GM19324 (cell line): ENCODE measurements at regions not wholly inside any gene's neighbourhood (a gene's known extent, or its start where the extent isn't known, plus 50 kb on each side); places are given as distances from the start of the nearest gene placed in this dataset.
"Not testable (repeated sequence)": the region's sequence is repeated elsewhere in the genome, so short reads cannot be mapped to it uniquely, and the experiment has no call there.

Source experiments
- ATAC-seq: cut with Tn5 transposase; IDR thresholded peaks from one replicate; pipeline ENCODE4 v1.9.1; 2021; ENCODE audit warnings: mild to moderate bottlenecking, moderate library complexity; ENCODE audit not compliant: unreplicated experiment, low FRiP score

- no peak for ATAC-seq
Measured at GRCh38 chr1:59184365-59184905, 112.5 kb upstream of the FGGY start.

DNA sequence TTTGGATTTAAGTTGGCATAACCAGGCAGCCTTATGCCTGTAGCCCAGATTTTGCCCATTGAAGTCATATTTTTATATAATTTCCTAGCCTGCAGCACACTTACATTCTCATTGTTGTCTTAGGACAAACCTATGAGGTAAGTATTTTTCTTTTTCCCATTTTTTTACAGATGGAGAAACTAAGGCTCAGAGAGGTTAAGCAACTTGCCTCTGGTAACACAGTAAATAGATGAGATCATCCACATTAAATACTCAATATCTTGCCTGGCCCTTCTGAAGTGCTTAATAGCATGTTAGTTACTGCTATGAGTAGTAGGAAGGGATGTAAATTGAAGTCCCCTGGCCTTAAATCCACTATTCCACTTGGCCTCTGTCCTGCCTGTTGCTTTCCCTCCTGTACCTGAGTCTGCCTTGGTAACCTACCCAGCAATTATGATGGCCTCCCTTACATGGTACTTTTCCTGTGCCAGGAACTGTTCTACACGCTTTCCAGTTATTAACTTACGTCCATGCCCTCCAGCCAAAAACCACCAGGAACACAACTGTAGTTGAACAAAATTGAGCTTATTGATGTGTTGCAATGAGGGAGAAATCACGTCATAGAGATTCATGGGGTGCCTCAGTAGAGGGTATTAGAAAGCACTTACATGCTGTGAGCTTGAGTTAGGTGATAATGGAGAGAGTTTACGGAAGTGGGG, 111.6 kb upstream of the FGGY start:
- no peak for ATAC-seq

DNA sequence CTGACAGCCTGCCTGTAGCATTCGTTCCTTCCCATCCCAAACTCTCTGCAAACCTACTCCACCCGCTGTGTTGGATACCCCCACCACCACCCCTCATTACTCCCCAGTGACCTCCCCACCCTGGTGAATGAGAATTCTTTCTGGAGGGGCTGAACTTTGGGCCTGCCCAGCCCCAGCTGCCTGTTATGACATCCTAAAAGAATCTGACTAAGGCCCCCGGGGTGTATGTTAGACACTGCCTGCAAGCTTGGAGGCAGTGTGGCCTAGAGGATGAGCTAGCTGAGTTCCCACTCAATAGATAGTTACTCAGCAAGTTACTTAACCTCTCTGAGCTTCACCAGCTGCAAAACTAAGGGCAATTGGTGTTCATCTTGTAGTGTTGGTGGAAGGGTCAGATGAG, 110.2 kb upstream of the FGGY start:
- ATAC-seq, result no peak

- no peak for ATAC-seq
Measured at GRCh38 chr1:59188413-59189213, 108.3 kb upstream of the FGGY start.

DNA sequence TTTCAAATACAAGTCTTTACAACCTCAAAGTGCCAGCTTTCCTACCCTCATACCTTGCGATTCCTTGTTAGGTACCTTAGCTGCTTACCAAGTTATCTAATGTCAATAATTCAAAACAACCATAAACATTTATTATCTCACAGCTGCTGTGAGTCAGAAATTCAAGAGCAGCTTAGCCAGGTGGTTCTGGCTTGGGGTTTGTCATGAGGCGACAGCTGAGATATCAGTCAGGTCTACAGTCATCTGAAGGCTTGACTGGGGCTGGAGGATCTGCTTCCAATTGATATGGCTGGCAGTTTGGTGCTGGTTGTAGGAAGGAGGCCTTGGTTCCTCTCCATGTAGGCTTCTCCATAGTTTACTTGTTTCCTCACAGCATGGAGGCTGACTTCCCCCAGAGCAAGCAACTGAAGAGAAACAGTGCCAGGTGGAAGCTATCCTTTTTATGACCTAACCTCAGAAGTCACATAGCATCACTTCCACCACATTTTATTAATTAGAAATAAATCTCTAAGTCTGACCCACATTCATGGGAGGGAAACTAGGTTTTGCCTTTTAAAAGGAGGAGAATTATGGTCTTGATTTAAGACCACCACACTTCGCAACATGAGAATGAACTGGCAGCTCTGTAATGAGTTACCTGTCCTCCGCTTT, 103.3 kb upstream of the FGGY start:
- no peak for ATAC-seq

GRCh38 chr1:59194621-59195020, 102.3 kb upstream of the FGGY start:
- ATAC-seq, result no peak

DNA sequence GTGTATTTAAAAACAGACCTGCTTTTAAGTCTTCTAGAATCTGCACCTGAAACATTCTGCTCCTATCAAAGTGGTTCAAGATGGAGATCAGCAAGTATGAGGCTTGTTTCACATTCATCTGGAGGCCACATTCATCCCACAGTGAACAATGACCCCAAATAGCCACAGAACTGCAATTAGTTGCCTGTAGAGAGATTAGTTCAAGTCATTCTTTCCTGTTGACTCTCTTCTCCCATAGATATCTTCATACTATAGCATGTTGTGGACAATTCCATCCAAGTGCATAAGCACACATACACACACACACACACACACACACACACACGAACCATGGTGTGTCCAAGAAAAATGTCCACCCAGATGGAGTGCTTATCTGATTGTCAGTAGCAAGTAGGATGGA, 101.7 kb upstream of the FGGY start:
- ATAC-seq, result no peak

DNA sequence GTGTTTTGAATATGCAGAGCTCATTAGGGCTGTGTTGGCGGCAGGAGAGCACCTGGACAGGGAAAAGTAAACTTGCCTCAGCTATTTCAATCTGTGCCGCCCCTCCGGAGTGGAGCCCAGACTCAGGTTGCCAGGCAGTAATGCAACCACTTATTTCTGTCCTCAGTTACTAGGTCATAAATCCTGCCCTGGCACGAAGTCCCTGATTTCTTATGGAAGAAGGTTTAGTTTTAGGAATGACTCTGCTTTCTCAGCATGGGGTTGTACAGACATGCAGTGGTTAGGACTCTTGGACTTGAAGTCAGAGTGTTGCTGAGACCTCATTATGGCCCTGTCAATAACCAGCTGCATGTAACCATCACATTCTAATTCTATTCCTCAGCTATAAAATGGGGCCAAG, 98.3 kb upstream of the FGGY start:
- no peak for ATAC-seq

- no peak for ATAC-seq
Measured at GRCh38 chr1:59199147-59199546, 97.7 kb upstream of the FGGY start.

DNA sequence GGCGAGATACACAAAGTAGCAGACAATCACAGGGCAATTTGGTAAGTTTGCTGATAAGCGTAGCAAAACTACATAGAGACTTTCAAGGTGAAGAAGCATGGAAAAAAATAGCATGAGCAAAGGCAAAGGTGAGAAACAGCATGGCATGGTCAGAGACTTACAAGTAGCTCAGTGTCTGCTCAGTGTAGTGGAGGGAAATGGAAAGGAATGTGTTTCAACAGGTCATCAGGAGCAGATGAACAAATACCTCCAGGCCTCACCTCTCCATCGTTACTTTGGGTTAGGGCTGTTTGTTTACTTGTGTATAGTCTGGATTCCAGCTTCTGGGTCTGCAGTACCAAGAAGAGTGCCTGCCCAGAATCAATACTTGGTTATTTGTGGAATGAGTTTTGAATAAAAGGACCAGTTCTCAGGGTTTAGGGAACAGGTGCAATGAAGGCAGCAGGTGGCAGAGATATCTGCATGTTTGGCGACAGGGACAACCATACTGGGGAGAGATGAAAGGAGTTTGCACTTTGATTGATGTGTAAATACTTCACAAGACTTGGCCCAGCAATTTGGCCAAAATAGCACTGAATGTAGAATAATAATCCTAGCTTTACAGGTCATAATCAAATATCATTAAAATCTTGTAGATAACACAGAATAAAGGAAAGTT, 97.0 kb upstream of the FGGY start:
- ATAC-seq, result no peak

DNA sequence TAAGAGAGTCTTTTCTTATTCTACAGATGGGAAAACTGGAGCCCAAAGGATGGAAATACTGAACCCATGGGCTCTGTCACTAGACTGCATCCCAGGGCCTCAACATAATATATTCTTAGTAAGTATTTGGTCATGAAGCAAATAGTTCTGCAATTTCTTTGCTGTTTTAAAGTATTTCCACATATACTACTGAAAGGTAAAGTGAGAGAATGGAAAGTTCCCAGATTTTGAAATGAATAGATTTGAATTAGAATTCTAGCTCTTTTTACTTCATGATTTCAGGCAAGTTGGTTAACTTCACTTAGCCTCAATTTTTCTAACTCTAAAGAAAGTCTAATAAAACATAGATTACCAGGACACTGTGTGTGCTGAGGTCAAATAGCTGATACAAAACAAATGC, 95.6 kb upstream of the FGGY start:
- no peak for ATAC-seq

DNA sequence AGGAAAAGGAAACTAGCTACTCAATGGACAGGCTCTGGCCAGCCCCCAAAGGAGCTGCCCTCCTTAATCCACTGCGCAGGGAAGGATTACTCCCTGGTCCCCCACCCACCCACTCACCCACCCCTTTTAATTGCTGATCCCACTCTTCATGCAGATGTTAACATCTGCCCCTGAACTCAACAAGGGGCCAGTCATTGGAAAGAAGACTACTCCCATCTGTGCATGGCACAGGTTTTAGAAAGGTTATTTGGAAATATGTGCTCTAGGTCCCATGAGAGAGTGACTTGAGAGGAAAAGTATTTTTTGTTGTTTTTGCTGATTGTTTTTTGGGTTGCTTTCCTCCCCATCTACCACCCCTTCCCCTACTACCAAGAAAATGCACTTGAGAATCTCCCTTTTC, 94.4 kb upstream of the FGGY start:
- ATAC-seq, result no peak

DNA sequence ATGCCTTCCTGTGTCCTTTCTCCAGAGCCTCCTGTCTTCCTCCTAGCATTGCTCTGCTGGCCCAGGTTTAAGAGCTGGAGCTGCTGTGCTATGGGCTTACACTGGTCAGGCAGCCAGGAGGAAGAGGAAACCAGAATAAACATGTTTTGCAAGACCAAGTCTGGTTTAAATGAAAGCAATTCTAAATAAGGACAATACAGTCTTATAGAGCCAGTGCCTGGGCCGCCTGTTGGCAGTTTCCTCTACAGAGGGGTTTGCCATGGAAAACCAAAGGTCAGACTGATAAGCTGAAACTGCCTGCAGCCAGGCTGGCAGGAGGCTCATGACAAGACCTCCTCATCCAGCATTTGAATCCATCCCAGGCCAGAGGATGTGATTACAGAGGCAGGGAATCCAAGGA, 92.9 kb upstream of the FGGY start:
- ATAC-seq, result no peak

DNA sequence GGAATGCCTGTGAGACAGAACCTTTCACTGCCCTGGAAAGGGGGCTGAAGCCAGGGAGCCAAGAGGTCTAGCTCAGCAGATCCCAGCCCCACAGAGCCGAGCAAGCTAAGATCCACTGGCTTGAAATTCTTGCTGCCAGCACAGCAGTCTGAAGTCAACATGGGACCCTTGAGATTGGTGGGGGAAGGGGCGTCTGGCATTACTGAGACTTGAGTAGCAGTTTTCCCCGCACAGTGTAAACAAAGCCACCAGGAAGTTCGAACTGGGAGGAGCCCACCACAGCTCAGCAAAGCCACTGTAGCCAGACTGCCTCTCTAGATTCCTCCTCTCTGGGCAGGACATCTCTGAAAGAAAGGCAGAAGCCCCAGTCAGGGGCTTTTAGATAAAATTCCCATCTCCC, 90.3 kb upstream of the FGGY start:
- ATAC-seq, result not testable (repeated sequence)

GRCh38 chr1:59210430-59210829, 86.5 kb upstream of the FGGY start:
- not testable (repeated sequence) for ATAC-seq

DNA sequence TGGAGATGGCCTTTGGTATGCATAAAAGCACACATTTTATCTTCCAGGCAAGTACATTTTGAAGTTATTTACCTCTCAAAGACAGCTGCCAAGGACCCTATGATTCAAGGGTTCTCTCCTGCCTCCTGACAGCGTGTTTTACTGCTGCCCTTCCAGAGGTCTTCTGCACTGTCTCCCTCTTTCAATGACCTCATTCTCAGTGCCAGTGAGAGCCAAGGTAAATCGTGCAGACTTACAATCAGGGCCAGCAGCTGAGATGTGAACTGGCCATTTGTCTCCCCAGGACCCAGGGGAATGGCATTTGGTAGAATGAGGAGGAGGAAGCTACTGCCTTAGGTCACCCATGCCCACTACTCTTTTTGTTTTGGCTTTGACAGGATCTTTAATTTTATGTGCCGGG, 84.2 kb upstream of the FGGY start:
- ATAC-seq, result no peak

DNA sequence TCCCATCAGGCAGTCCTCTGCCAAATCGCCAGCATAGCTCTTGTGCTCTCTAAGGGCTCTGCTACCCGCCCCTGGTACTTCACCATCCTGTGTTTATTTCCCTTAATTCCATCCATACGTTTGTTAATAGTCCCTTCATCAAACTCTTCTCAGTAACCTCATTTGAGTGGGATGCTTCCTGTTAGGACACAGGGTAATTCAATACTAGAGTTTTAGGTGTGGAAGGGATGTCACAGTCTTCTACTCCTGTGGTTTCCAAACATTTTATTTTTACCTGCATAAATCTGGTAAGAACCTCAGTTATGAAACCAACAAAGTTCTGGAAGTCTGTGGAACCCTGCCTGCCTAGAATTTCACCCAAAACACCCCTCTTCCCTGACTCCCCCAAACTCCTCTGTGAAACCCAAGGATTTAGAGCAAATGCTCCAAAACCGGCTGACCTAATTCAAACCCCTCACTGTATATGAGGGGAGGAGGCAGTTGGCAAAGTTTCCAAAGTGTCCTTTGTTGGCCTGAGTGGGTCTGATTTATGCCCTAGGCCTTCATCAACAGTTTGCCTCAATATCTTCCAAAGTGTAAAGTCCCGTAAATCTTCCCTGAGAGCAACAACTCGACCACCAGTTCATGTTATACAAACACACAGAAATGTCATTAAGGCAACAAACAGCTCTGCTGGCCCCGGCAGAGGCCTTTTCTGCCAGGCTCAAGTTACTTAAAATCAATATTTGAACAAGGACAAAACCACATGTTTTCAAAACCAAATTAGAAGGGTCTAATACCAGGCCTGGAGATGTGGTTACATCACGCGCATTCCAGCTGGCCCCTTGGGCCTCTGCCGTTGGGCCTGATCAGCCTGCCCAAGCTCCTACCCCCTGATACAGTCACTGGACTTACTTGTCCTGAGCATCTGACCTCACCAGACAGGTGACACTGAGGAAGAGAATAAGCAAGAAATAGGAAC, 82.4 kb upstream of the FGGY start:
- ATAC-seq, result no peak

DNA sequence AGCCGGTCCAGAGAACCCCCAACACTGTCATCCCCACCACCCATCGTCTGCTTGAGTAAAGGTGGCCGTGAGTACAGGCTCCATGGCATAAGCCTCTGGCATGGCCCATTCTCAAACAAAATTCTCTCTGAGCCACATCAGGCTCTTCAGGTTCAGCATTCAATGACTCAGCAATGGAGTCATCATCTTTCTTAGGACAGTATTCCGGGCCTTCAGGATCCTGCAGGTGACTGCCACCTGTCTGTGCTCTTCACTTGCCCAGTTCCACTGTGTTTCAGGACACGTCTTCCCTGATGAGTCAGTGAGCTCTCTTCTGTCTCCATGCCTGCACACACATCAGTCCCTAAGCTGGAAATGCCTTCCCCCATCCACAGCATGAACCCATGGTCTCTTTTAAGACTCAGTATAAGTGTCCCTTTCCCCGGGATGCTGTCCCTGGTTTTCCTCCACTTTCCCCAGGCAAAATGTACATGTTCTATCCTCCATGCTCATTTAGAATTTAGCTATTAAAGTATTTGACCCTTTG, 81.1 kb upstream of the FGGY start:
- no peak for ATAC-seq

- not testable (repeated sequence) for ATAC-seq
Measured at GRCh38 chr1:59217439-59217838, 79.5 kb upstream of the FGGY start.
